Left renal cortex interstitium (tissue), 4 donors: ENCODE measurements at regions not wholly inside any gene's neighbourhood (a gene's known extent, or its start where the extent isn't known, plus 50 kb on each side); places are given as distances from the start of the nearest gene placed in this dataset.

Experiments
- DNase-seq, 4 donors: peaks; one replicate each; pipeline ENCODE4 v3.0.0-alpha.2; 2013; ENCODE audit warnings: low read depth in 4 of 4, low spot score in 2 of 4, missing footprints in 1 of 4

GRCh38 chr4:26094076-26094475 lies 180.1 kb downstream of the SMIM20 start:
- no peak for DNase-seq

GRCh38 chr4:26094911-26095310 lies 180.9 kb downstream of the SMIM20 start:
- DNase-seq, result no peak

- no peak for DNase-seq
These were observed 185.9 kb downstream of the SMIM20 start for GRCh38 chr4:26099967-26100366.

- DNase-seq, result no peak
These were observed 187.0 kb downstream of the SMIM20 start for GRCh38 chr4:26101011-26101410.

- DNase-seq, result no peak
These were observed 190.2 kb downstream of the SMIM20 start for GRCh38 chr4:26104056-26104685.

- DNase-seq, result no peak
These were observed 191.3 kb downstream of the SMIM20 start for GRCh38 chr4:26105337-26105736.

- no peak for DNase-seq
These were observed 192.0 kb downstream of the SMIM20 start for GRCh38 chr4:26105815-26106699.

- DNase-seq, result no peak
These were observed 192.8 kb downstream of the SMIM20 start for GRCh38 chr4:26106776-26107175.

GRCh38 chr4:26108054-26108453 lies 194.0 kb downstream of the SMIM20 start:
- no peak for DNase-seq

- DNase-seq, result no peak
These were observed 196.5 kb downstream of the SMIM20 start for GRCh38 chr4:26110493-26110892.

GRCh38 chr4:26113339-26113940 lies 199.4 kb downstream of the SMIM20 start:
- no peak for DNase-seq

GRCh38 chr4:26116057-26116456 lies 202.0 kb downstream of the SMIM20 start:
- no peak for DNase-seq

- DNase-seq, result no peak
These were observed 200.6 kb upstream of the RBPJ start for GRCh38 chr4:26120098-26120825.

GRCh38 chr4:26122690-26123089 lies 198.1 kb upstream of the RBPJ start:
- DNase-seq, result no peak

- no peak for DNase-seq
These were observed 196.0 kb upstream of the RBPJ start for GRCh38 chr4:26124753-26125321.

GRCh38 chr4:26126143-26126718 lies 194.6 kb upstream of the RBPJ start:
- DNase-seq, result no peak

- DNase-seq, result no peak
These were observed 193.8 kb upstream of the RBPJ start for GRCh38 chr4:26126994-26127393.

GRCh38 chr4:26127851-26128337 lies 192.9 kb upstream of the RBPJ start:
- DNase-seq, result no peak

GRCh38 chr4:26130173-26130572 lies 190.6 kb upstream of the RBPJ start:
- DNase-seq, result no peak

GRCh38 chr4:26130841-26131432 lies 189.9 kb upstream of the RBPJ start:
- DNase-seq, result no peak
